Stimulated activated CD4-positive, alpha-beta T cell treated with anti-CD3 and anti-CD28 coated beads, Interleukin-15, amount 100 ng/mL, for 24 hours (primary cell): ENCODE measurements at regions not wholly inside any gene's neighbourhood (a gene's known extent, or its start where the extent isn't known, plus 50 kb on each side); places are given as distances from the start of the nearest gene placed in this dataset.

Source experiments
- DNase-seq: peaks from one replicate; pipeline ENCODE4 v3.0.0-alpha.2; 2020

GRCh38 chr2:41871080-41871479 is 176.7 kb upstream of the PKDCC start:
- DNase-seq: no peak

DNA sequence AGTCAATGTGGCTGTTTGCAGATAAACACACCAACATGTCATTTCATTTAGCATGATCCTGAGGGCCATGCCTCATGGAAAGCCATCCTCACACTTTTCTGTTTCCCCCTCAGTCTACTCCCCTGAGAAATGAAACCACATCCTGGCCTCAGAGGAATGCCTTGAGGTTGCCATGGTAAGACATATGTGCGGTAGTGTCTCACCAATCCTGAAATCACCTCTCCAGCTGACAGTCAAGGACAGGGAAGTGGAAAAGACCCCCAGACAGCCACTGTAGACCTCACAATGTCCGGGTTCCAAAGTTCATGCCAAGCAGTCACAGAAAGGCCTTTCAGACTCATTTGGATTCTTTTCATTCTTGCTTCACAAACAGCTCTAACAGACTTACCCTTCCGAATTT is 175.2 kb upstream of the PKDCC start:
- DNase-seq: no peak

DNA sequence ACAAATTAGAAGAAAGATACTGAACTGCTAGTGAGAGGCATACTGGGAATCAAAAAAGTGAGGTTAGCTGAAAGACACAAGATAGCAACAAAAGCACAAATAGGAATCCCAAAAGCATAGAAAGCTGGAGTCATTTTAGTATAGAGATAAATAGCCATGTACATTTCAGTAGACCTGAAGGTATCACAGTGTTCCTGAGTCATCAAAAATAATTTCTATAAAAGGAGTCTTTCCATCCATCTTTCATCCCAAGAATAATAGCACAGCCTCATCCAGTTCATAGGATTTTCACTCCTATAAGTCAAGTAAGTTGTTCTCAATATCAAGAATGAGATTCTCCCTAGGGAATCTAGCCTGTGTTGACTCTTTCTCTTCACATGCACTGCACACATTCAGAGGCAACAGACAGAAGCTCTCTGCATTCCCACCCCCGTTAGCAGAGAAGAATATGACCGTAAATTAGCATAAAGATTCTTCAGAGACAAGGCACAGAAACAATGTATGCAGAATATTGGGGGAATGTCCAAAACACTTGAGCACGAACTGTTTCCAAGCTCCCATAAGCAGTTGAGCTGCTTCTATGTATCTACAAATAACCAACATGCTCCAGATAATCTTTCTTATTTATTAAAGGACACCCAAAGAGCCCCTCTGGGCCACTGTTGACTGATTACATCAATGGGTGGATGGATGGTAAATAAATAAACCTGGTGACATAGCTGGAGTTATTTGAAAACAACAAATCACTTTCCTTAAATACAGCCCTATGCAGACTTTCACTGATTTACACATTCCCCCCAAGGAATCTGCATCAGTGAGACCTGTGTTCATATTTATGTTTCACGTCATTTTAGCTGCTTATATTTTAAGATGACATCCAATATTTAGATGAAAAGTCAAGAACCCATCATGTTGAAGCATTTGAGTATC is 174.5 kb upstream of the PKDCC start:
- no peak for DNase-seq

- DNase-seq: no peak
Observed at GRCh38 chr2:41877114-41877678, 170.6 kb upstream of the PKDCC start.

DNA sequence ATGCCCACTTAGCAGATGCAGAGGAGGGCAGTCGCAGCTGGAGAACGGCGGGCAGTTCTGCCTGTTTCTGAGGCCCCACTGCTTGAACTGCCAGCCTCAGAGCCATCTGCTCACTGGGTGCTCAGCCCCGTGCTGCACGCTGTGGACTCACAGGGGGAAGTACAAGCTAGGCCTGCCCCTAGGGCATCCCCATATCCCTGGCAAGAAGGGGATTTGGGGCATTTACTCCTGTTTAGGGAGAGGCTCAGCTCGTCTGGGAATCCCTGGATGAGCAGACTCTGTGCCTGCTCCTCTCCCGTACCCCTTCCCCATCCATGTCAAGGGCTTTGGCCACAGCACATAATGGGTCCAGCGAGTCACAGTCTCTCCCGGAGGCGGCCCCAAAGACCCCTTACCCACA is 169.8 kb upstream of the PKDCC start:
- no peak for DNase-seq

- DNase-seq: no peak
Observed at GRCh38 chr2:41878716-41879234, 169.0 kb upstream of the PKDCC start.

GRCh38 chr2:41879235-41879916 is 168.4 kb upstream of the PKDCC start:
- no peak for DNase-seq

GRCh38 chr2:41880561-41881243 is 167.1 kb upstream of the PKDCC start:
- no peak for DNase-seq

DNA sequence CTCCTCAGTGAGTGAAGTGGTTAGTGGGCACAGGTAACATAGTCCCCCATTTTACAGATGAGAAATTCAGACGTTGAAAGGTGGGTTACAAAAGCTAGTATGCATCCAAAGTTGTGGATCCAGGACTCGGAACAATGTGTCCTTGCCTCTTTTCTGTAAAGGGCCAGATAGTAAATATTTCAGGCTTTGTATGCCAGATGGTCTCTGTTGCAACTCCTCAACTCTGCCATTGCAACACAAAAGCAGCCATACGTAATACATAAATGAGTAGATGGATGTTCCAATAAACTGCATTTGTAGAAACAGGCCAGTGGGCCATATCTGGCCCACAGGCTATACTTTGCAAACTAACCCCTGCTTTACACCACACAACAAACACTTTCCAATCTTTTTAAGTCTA is 166.6 kb upstream of the PKDCC start:
- no peak for DNase-seq

- DNase-seq: no peak
Observed at GRCh38 chr2:41884718-41885117, 163.1 kb upstream of the PKDCC start.

DNA sequence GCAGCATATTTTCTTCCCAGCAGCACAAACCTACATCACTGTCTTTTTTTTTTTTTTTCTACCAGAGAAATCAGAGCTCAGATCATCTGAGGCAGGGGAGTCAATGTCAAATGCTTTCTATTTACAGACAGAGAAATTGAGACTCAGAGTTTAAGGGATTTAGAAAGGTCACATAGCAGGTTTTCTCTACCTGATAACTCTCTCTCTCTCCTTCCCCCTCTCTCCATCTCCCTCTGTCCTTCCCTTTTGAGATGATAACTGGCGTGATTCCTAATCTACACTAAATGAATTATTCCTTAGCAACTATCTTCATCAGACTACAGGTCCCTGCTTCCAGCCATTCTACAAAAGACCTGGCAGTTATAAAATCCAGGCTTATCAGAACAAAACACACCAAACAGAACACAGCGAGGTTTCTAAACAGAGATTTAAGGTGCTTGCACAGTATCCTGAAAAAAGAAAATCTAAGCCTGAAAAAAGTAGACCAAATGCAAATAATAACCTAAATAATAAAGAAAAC is 161.6 kb upstream of the PKDCC start:
- no peak for DNase-seq

- DNase-seq: no peak
Observed at GRCh38 chr2:41886757-41887156, 161.1 kb upstream of the PKDCC start.

GRCh38 chr2:41890341-41890740 is 157.5 kb upstream of the PKDCC start:
- DNase-seq: no peak

- no peak for DNase-seq
Observed at GRCh38 chr2:41892476-41892875, 155.3 kb upstream of the PKDCC start.

DNA sequence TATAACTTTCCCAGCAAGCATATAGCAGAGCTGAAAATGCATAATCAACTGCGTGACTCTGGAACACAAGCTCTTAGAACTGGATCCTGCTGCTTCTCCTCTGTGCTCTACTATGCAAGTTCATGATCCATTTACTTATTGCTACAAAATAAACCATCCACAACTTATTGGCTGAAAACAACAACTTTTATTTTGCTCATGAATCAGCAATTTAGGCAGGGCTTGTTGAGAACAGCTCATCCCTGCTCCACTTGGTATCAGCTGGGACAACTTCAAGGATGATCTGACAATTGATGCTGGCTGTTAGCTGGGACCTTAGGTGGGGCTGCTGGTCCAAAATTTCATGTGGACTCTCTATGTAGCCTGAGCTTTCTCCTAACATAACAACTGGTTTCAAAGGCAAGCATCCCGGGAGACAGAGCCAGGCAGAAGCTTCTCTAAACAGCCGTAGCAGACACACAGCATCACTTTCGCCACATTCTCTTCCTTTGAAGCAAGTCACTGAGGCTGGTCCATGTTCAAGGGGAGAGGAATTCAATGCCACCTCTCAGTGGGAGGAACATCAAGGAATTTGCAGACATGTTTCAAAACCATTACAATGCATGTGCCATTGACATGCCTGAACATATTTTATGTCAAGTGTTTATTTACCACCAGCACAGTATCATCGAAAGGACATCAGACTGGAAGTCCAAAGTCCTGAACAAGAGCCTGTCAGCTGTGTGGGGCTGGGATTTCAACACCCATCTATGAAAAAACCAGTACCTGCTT is 153.1 kb upstream of the PKDCC start:
- no peak for DNase-seq

DNA sequence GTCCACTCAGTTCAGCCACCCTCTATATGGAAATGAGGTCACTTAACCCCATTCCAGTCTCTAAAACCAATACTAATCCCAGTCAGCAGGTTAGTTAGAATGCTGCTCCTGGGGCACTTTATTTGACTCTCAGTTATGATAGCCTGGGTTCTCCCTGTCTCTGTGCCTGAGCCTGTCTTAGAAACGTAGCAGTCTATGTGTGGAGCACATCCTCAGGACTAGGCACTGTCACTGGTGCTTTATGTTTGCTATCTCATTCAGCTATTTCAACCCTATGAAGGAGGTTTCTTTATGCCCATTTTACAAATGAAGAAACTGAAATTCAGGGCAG is 152.5 kb upstream of the PKDCC start:
- no peak for DNase-seq

- DNase-seq: no peak
Observed at GRCh38 chr2:41896186-41896846, 151.5 kb upstream of the PKDCC start.

DNA sequence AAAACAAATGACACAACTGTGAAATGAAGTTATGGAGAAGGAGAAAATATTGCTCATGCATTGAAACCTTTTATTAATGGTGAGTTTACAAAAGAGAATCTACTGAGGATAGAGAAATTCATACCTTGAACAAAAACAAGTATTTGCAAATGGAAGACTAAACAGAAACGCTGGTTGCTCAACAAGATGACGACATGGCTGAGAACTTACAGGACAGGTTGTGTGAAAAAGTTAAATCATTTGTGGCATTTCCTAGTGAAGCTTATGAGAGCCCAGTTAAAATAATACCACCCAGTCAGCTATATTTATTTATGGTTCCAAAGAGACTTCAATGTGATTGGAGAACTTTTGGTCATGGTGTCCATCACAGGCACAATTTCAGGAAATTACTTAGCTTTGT is 148.6 kb upstream of the PKDCC start:
- DNase-seq: no peak

DNA sequence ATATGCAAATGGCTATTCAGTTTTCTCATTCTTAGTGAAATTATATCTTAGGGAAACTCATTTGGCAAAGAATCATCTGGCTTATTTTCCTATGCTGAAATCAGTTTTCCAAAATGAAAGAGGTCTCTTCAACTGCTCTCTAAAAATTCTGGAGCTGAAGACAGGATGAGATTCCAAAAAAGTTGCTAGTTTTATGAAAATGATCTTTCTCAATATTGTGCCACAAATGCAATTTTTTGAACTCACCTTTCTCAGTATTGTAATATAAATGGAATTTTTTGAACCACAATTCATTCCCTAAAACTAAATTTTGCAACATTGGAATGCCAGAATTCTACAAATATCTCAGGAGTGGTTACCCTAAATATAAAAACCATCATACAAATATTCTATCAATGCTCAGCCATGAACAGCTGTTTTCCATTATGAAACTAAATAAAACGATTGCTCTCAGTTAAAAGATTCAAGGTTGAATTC is 147.7 kb upstream of the PKDCC start:
- no peak for DNase-seq

DNA sequence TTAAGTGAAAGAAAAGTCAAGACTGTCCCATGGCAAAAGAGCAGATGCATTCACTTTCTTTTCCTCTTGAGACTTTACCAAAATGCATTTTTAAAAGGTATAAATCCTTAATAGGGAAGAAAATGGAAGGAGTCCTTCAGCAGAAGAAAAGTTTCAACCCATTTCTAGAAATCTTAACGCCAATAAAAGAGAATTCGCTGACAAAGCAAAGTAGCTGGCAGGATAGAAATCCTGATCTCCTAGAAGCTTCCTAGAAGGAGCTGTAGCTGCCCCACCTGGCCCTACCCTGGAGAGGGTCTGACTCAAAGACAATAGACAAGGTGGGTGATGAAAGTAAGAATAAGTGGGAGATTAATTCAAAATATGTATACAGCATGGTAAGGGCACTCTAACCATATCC is 144.9 kb upstream of the PKDCC start:
- DNase-seq: no peak

- DNase-seq: no peak
Observed at GRCh38 chr2:41903474-41904135, 144.2 kb upstream of the PKDCC start.
